Adipocyte (in vitro differentiated cells): ENCODE measurements at regions not wholly inside any gene's neighbourhood (a gene's known extent, or its start where the extent isn't known, plus 50 kb on each side); places are given as distances from the start of the nearest gene placed in this dataset.
"Not testable (repeated sequence)": the region's sequence is repeated elsewhere in the genome, so short reads cannot be mapped to it uniquely, and the experiment has no call there.

Experiments used
- DNase-seq: peaks from one replicate; pipeline ENCODE4 v3.0.0-alpha.2; 2015; ENCODE audit warnings: low read depth
- H3K27me3 ChIP-seq: replicated peaks from 2 replicates; pipeline ENCODE4 v1.7.0; 2013; ENCODE audit warnings: mild to moderate bottlenecking, low read length, moderate library complexity; ENCODE audit not compliant: control insufficient read depth, insufficient read depth
- H3K36me3 ChIP-seq: 2 replicates; pipeline ENCODE4 v1.7.0; 2013; ENCODE audit warnings: low read length, mild to moderate bottlenecking, moderate library complexity; ENCODE audit not compliant: control insufficient read depth, insufficient read depth, severe bottlenecking
- H3K4me1 ChIP-seq: 2 replicates; pipeline ENCODE4 v1.7.0; 2013; ENCODE audit warnings: mild to moderate bottlenecking, low read length, moderate library complexity; ENCODE audit not compliant: control insufficient read depth, insufficient read depth
- H3K4me3 ChIP-seq: 2 replicates; pipeline ENCODE4 v1.7.0; 2013; ENCODE audit warnings: mild to moderate bottlenecking, low read length, moderate library complexity
- H3K9ac ChIP-seq: 2 replicates; pipeline ENCODE4 v1.7.0; 2013; ENCODE audit warnings: mild to moderate bottlenecking, low read length, moderate library complexity
- H3K9me3 ChIP-seq: 2 replicates; pipeline ENCODE4 v1.7.0; 2013; ENCODE audit warnings: mild to moderate bottlenecking, low read length, moderate library complexity; ENCODE audit not compliant: control insufficient read depth

DNA sequence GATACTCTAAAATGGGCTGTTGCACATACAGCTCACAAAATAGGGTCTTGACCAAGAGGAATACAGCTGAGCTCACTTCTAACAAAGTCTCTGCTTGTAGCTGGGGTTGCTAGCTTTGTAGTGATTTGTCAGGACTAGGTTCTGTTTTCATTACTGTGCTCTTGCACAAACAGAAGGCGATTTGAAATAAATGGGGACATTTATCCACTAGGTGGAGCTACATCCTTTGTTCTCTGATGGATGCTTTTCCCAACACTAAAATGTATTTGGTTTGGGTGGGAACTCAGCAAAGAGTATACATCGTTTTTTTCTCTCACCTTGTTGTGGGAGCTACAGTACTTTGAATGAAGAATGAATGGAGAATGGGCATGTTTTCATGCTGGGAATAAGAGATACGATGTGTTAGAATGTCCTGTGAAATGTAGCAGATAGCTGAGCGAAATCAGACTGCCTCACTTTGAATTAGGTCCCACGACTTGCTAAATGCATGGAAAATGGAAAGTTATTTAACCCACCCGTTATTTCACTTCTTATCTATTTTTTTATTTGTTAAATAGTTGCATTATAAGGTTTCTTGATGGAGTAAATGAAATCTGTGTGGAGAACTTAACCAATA is 494.7 kb upstream of the MAP3K7 start:
- Histone ChIP-seq H3K9me3 (no peaks in the 10 kb centered on the region), H3K9ac (no peak overlapping the region)
- DNase-seq = peak; percentile 72

DNA sequence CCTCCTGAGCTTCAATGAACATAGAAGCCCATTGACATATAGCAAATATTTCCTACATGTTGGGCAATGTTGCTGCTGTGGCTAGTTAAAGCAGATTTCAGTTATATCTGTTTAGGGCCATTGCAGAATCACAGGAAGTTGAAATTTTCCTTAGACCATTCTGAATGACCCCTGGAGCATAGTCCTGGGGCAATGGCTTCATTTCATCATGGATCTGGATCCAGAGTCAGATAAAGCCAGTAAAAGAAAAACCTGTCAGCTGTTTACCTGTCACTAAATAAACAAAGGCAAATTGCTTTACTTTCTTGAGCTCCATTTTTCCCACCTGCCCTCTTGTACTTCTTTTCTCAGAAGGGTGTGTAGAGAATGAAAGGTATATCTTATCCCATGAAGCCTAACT is 494.0 kb upstream of the MAP3K7 start:
- H3K9me3 ChIP-seq = no peaks in the 10 kb centered on the region
- peaks cover 27% of the 10 kb centered on the region for H3K4me1 ChIP-seq
- H3K9ac ChIP-seq = no peak overlapping the region
- H3K27me3 ChIP-seq = no peaks in the 10 kb centered on the region
- H3K4me3 ChIP-seq = no peak overlapping the region
- DNase-seq = no peak
- no peaks in the 10 kb centered on the region for H3K36me3 ChIP-seq

More for the DNA sequence above, 494.7 kb upstream of the MAP3K7 start:
- Histone ChIP-seq H3K36me3 (no peaks in the 10 kb centered on the region), H3K4me1 (peaks cover 27% of the 10 kb centered on the region), H3K4me3 (no peak overlapping the region), H3K27me3 (no peaks in the 10 kb centered on the region)

DNA sequence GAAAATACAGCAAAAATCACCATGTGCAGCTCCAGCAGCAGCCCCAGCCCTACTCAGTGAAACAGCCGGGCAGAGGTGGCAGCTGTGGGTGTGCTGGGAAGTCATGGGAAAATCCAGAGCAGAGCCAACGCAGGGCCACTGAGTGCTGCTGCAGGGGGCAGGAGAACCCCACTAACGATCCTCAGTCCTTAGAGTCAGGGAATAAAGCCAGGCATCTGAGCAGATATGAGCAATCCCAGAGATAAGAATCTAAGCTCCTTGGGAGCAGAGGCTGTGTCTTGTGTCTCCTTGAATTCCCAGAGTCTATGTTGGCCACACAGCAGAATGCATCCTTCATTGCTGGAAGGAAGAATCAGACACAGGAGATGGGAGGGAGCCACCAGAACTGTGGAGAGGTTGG is 493.1 kb upstream of the MAP3K7 start:
- H3K9me3 ChIP-seq = no peaks in the 10 kb centered on the region
- no peak overlapping the region for H3K9ac ChIP-seq
- DNase-seq = no peak
- no peak overlapping the region for H3K4me3 ChIP-seq
- peaks cover 27% of the 10 kb centered on the region for H3K4me1 ChIP-seq
- H3K36me3 ChIP-seq = no peaks in the 10 kb centered on the region
- no peaks in the 10 kb centered on the region for H3K27me3 ChIP-seq

DNA sequence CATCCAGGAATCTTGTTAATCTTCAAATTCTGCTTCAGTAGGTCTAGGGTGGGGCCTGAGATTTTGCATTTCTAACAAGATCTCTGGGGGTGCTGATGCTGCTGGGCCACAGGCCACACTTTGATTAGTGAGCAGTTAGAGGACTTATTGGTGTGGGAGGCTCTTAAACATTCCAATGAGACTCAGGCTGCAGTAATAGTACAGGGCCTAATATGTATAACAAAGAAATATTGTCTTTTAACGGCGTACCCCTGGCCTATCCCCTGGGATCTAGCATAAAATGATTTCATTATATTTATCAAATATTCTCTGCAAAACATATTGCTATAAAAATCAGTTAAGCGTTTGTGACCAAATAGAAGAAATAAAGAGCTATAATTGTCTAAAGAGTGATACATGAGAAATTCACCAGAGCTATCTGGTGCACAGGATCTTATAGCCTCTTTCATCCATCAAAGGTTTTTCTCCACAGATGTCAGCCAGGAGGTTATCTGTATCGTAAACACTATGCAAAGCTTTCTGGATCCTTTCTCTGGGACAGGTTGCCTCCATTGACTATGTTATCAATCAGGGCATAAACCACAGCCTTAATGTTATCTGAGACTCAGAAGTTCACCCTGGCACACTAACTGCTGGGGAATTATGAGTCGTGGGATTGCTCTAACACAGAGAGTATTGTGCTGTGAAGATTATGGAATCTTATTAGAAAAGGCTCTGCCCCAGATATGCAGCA is 488.5 kb upstream of the MAP3K7 start:
- DNase-seq = no peak
- no peaks in the 10 kb centered on the region for H3K36me3 ChIP-seq
- H3K4me3 ChIP-seq = no peak overlapping the region
- no peaks in the 10 kb centered on the region for H3K9me3 ChIP-seq
- H3K9ac ChIP-seq = no peak overlapping the region
- no peaks in the 10 kb centered on the region for H3K4me1 ChIP-seq
- H3K27me3 ChIP-seq = no peaks in the 10 kb centered on the region

DNA sequence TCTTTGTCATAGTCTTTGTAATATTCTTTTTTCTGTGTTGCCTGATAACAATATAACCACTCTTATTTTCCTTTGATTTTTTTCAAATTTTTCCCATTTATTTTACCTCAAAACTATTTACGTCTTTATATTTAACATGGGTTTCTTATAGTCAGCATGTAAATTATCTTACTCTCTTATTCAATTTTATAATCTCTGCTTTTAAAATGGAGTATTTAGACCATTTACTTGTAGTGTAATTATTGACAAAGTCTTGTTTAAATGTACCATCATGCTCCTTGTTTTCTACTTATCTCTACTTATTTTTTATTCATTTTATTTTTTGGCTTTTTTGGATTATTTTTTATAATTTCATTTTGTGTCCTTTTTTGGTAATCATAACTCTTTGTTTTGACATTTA is 476.5 kb upstream of the MAP3K7 start:
- Histone ChIP-seq H3K36me3 (no peaks in the 10 kb centered on the region), H3K27me3 (no peaks in the 10 kb centered on the region), H3K9me3 (peaks cover 20% of the 10 kb centered on the region), H3K9ac (no peak overlapping the region), H3K4me1 (peaks cover 6% of the 10 kb centered on the region), H3K4me3 (no peak overlapping the region)
- DNase-seq = no peak

DNA sequence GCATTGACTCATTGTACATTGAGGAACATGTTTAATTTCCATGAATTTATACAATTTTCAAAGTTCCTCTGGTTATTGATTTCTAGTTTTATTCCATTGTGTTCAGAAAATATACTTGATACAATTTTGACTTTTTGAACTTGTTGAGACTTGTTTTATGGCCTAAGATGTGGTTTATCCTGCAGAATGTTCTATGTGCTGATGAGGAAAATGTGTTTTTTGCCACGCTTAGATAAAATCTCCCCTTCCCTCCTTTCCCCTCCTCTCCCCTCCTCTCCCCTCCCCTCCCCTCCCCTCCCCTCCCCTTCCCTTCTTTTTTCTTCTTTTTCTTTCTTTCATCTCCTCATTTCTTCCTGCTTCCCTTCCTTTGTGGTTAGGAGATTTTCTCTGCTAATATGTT is 470.8 kb upstream of the MAP3K7 start:
- DNase-seq = no peak
- H3K27me3 ChIP-seq = no peaks in the 10 kb centered on the region
- peaks cover 19% of the 10 kb centered on the region for H3K9me3 ChIP-seq
- H3K4me1 ChIP-seq = no peaks in the 10 kb centered on the region
- H3K9ac ChIP-seq = no peak overlapping the region
- no peaks in the 10 kb centered on the region for H3K36me3 ChIP-seq
- no peak overlapping the region for H3K4me3 ChIP-seq

DNA sequence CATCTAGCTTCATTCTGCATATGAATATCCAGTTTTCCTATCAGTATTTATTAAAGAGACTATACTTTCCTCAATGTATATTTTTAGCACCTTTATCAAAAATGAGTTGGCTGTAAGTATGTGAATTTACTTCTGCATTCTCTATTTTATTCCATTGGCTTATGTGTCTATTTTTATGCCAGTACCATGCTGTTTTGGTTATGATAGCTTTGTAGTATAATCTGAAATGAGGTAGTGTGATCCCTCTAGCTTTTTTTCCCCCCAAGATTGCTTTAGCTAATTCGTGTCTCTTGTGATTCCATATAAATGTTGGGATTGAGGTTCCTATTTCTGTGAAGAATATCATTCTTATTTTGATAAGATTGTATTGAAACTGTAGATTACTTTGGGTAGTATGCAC is 469.1 kb upstream of the MAP3K7 start:
- H3K9me3 ChIP-seq = peaks cover 15% of the 10 kb centered on the region
- no peaks in the 10 kb centered on the region for H3K27me3 ChIP-seq
- H3K4me3 ChIP-seq = no peak overlapping the region
- no peaks in the 10 kb centered on the region for H3K36me3 ChIP-seq
- no peak overlapping the region for H3K9ac ChIP-seq
- H3K4me1 ChIP-seq = no peaks in the 10 kb centered on the region
- DNase-seq = no peak

DNA sequence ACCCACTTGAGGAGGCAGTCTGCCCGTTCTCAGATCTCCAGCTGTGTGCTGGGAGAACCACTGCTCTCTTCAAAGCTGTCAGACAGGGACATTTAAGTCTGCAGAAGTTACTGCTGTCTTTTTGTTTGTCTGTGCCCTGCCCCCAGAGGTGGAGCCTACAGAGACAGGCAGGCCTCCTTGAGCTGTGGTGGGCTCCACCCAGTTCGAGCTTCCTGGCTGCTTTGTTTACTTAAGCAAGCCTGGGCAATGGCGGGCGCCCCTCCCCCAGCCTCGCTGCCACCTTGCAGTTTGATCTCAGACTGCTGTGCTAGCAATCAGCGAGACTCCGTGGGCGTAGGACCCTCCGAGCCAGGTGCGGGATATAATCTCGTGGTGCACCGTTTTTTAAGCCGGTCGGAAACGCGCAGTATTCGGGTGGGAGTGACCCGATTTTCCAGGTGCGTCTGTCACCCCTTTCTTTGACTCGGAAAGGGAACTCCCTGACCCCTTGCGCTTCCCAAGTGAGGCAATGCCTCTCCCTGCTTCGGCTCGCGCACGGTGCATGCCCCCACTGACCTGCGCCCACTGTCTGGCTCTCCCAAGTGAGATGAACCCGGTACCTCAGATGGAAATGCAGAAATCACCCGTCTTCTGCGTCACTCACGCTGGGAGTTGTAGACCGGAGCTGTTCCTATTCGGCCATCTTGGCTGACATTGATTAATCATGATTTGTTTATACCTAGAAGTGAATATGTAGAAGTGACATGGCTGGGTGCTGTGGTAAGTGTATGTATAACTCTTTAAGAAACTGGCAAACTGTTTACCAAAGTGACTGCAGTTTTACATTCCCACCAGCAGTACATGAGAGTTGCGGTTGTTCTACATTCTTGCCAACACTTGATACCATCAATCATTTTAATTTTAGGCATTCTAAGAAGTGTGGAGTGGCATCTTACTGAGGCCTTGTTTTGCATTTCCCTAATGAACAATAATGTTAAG is 465.9 kb upstream of the MAP3K7 start:
- peaks cover 15% of the 10 kb centered on the region for H3K9me3 ChIP-seq
- DNase-seq, H3K36me3 ChIP-seq, H3K9ac ChIP-seq, H3K4me3 ChIP-seq, H3K4me1 ChIP-seq, H3K27me3 ChIP-seq: not testable (repeated sequence)

DNA sequence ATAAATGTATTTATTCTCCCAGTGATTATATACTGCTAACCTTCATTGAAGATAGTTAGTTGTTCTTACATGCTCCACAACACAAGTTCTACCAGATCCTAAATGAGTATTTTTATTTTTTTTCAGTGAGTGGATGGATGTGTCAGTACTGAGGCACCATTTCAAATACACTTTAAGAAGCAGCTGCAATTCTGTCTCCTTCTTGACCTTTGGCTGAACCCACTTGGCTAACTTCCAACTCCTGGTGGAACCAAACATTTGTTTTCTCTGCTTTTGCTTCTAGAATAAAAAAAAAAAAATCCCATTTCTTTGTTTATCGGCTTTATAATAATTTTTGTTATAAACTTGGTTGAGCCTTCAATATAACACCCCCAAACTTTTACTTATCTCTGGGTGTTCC is 458.3 kb upstream of the MAP3K7 start:
- H3K9ac ChIP-seq = no peak overlapping the region
- DNase-seq = no peak
- no peaks in the 10 kb centered on the region for H3K27me3 ChIP-seq
- H3K4me1 ChIP-seq = no peaks in the 10 kb centered on the region
- no peak overlapping the region for H3K4me3 ChIP-seq
- H3K36me3 ChIP-seq = no peaks in the 10 kb centered on the region
- H3K9me3 ChIP-seq = no peaks in the 10 kb centered on the region

DNA sequence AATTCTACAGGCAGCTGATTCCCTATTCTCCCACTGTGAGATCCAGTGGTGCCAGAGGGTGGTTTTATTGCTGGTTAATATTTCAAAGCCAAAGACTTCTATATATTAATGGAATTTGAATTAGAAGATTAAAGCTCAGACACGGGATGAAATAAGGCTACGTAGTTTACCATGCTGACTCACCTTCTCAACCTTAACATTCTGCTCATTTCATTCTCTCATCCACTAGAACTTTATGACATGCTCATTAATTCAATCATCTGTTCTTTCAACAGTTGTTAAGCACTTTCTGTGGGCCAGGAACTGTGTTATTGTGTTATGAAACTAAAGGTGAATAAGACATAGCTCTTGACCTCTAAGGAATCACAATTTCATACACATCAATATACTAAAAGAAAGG is 456.9 kb upstream of the MAP3K7 start:
- no peak overlapping the region for H3K9ac ChIP-seq
- H3K4me3 ChIP-seq = no peak overlapping the region
- no peaks in the 10 kb centered on the region for H3K9me3 ChIP-seq
- H3K36me3 ChIP-seq = no peaks in the 10 kb centered on the region
- DNase-seq = no peak
- no peaks in the 10 kb centered on the region for H3K4me1 ChIP-seq
- no peaks in the 10 kb centered on the region for H3K27me3 ChIP-seq

DNA sequence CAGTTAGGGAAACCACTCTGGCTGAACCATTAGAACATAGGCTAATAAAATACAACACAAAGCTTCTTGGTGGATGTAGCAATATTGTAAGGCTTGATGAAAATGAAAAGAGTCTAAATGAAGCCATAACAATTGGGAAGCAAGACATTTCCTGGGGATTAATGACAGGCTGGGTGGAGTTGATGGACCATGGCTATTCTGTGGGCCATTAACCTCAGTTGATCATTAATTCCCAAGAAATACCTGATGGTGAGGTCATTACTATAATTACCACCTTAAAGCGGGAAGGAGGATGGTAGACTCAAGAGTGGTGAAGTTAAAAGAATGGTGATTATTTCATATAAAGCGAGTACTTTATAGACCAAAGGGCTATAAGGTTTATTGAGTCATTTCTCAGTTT is 455.8 kb upstream of the MAP3K7 start:
- Histone ChIP-seq H3K36me3 (no peaks in the 10 kb centered on the region), H3K9me3 (no peaks in the 10 kb centered on the region)

More for the DNA sequence above, 455.8 kb upstream of the MAP3K7 start:
- Histone ChIP-seq H3K4me1 (no peaks in the 10 kb centered on the region), H3K27me3 (no peaks in the 10 kb centered on the region), H3K9ac (no peak overlapping the region), H3K4me3 (no peak overlapping the region)
- DNase-seq = no peak
